Endothelial cell of umbilical vein (primary cell): ENCODE measurements at regions not wholly inside any gene's neighbourhood (a gene's known extent, or its start where the extent isn't known, plus 50 kb on each side); places are given as distances from the start of the nearest gene placed in this dataset.

Source experiments
- EZH2 ChIP-seq: IDR thresholded peaks from 2 replicates; pipeline ENCODE4 v1.6.1; 2012; ENCODE audit warnings: borderline replicate concordance, low read depth, mild to moderate bottlenecking, moderate library complexity, low read length, inconsistent platforms; ENCODE audit not compliant: severe bottlenecking
- FOS ChIP-seq: IDR thresholded peaks from 2 replicates; pipeline ENCODE4 v1.6.1; 2011; ENCODE audit warnings: mild to moderate bottlenecking, low read length, moderate library complexity, borderline replicate concordance; ENCODE audit not compliant: insufficient read depth
- GATA2 ChIP-seq: IDR thresholded peaks from 2 replicates; pipeline ENCODE4 v1.7.0; 2011; ENCODE audit warnings: low read depth, mild to moderate bottlenecking, moderate library complexity, mixed read lengths, low read length; ENCODE audit not compliant: insufficient read length, insufficient read depth
- JUN ChIP-seq: IDR thresholded peaks from 2 replicates; pipeline ENCODE4 v1.6.1; 2011; ENCODE audit warnings: borderline replicate concordance, low read depth; ENCODE audit not compliant: insufficient read length, insufficient read depth
- MAX ChIP-seq: IDR thresholded peaks from 2 replicates; pipeline ENCODE4 v1.6.1; 2011; ENCODE audit not compliant: insufficient read depth, insufficient read length
- MYC ChIP-seq: IDR thresholded peaks from one replicate; pipeline ENCODE4 v1.6.1; 2011; ENCODE audit warnings: mild to moderate bottlenecking, low read depth, low read length
- POLR2A ChIP-seq: IDR thresholded peaks from 2 replicates; pipeline ENCODE4 v1.6.1; 2012; ENCODE audit warnings: low read depth, mild to moderate bottlenecking, control low read depth, low read length
- POLR2AphosphoS5 ChIP-seq: IDR thresholded peaks from 2 replicates; pipeline ENCODE4 v1.6.1; 2012; ENCODE audit warnings: low read depth, mild to moderate bottlenecking, control low read depth, low read length, moderate library complexity; ENCODE audit not compliant: insufficient read depth
- TF ChIP-seq, protein P1 (sequence below), 2 donors: IDR thresholded peaks; 1 replicate in 1 of 2; 2 replicates in 1 of 2; pipeline ENCODE4 v1.5.1; 2011; ENCODE audit warnings: low read length in 2 of 2, mild to moderate bottlenecking in 2 of 2, moderate library complexity in 2 of 2, control low read depth in 1 of 2, inconsistent platforms in 1 of 2, low read depth in 1 of 2; ENCODE audit not compliant: insufficient read depth in 1 of 2; ENCODE audit errors: extremely low read depth in 1 of 2

DNA sequence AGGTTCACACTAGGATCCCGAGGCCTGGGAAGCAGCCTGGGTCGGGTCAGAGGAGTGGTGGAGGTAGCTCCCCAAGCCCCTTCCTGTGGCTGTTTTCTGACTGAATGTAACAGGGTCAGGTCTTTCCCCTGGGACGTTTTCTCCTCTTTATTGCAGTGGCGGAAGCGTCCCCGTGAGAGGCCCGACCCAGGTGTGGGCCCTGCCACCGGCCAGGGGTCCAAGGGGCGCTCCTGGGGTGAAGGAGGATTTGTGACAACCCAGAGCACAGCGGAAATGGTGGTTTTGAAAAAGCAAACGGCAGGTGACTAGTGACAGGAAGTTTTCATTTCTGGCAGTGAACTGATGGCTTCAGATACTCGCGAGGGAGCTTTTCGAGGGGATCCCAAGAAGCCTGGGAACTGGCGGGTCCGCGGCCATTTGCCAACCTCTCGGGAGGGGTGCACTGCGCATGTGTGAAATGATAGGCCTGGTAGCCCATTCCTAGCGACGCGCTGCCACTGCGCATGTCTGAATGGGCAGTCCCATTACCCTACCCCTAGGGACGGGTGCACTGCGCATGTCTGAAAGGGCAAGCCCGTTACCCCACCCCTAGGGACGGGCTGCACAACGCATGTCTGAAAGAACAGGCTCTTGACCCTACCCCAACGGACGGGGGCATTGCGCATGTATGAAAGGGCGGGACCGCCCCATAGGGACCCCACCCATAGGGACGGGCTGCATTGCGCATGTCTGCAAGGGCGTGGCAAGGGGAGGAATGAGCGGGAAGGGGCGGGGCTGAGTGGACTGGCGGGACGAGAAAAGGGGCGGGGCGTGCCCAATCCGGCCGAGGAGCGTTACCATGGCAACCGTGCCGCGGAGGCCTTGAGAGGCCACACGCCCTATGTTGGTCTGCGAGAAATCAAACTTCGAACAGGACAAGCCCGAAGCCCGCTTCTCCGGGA is 1747.9 kb downstream of the TP53TG3F start:
- no peak for TF ChIP-seq POLR2A
- TF ChIP-seq EZH2 = no peak
- TF ChIP-seq, protein P1, sequence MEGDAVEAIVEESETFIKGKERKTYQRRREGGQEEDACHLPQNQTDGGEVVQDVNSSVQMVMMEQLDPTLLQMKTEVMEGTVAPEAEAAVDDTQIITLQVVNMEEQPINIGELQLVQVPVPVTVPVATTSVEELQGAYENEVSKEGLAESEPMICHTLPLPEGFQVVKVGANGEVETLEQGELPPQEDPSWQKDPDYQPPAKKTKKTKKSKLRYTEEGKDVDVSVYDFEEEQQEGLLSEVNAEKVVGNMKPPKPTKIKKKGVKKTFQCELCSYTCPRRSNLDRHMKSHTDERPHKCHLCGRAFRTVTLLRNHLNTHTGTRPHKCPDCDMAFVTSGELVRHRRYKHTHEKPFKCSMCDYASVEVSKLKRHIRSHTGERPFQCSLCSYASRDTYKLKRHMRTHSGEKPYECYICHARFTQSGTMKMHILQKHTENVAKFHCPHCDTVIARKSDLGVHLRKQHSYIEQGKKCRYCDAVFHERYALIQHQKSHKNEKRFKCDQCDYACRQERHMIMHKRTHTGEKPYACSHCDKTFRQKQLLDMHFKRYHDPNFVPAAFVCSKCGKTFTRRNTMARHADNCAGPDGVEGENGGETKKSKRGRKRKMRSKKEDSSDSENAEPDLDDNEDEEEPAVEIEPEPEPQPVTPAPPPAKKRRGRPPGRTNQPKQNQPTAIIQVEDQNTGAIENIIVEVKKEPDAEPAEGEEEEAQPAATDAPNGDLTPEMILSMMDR (IDR thresholded peaks at IDR 0.05; ENCODE audit: extremely low read depth in 1 of 2, insufficient read depth in 1 of 2, low read depth in 1 of 2, low read length in 2 of 2) = no peak
- TF ChIP-seq POLR2AphosphoS5 = no peak
- TF ChIP-seq JUN = no peak
- no peak for TF ChIP-seq MAX
- TF ChIP-seq MYC = no peak
- no peak for TF ChIP-seq FOS
- TF ChIP-seq GATA2 = no peak
